Forelimb muscle (tissue), 1 donor: ENCODE measurements at regions not wholly inside any gene's neighbourhood (a gene's known extent, or its start where the extent isn't known, plus 50 kb on each side); places are given as distances from the start of the nearest gene placed in this dataset.

Experiments
- DNase-seq: peaks from one replicate; pipeline ENCODE4 v3.0.0-alpha.2; 2013; ENCODE audit warnings: low read depth

GRCh38 chr3:94709249-94709902, 646.5 kb downstream of the NSUN3 start:
- DNase-seq: no peak

GRCh38 chr3:94714194-94714593, 651.3 kb downstream of the NSUN3 start:
- no peak for DNase-seq

- no peak for DNase-seq
Observed at GRCh38 chr3:94716326-94717018, 653.6 kb downstream of the NSUN3 start.

- DNase-seq: no peak
Observed at GRCh38 chr3:94734206-94734605, 671.3 kb downstream of the NSUN3 start.

- DNase-seq: no peak
Observed at GRCh38 chr3:94735354-94735753, 672.5 kb downstream of the NSUN3 start.

GRCh38 chr3:94737116-94737515, 674.3 kb downstream of the NSUN3 start:
- no peak for DNase-seq

- DNase-seq: no peak
Observed at GRCh38 chr3:94739420-94739819, 676.6 kb downstream of the NSUN3 start.

- no peak for DNase-seq
Observed at GRCh38 chr3:94758751-94759150, 695.9 kb downstream of the NSUN3 start.

- DNase-seq: no peak
Observed at GRCh38 chr3:94772402-94772801, 709.5 kb downstream of the NSUN3 start.

GRCh38 chr3:94775746-94776145, 712.9 kb downstream of the NSUN3 start:
- DNase-seq: no peak

- no peak for DNase-seq
Observed at GRCh38 chr3:94776401-94776915, 713.6 kb downstream of the NSUN3 start.

- no peak for DNase-seq
Observed at GRCh38 chr3:94778289-94778688, 715.4 kb downstream of the NSUN3 start.

GRCh38 chr3:94778814-94779494, 716.1 kb downstream of the NSUN3 start:
- DNase-seq: no peak

- DNase-seq: no peak
Observed at GRCh38 chr3:94779699-94780098, 716.8 kb downstream of the NSUN3 start.

GRCh38 chr3:94784274-94784673, 721.4 kb downstream of the NSUN3 start:
- DNase-seq: no peak

- DNase-seq: no peak
Observed at GRCh38 chr3:94787066-94787465, 724.2 kb downstream of the NSUN3 start.

GRCh38 chr3:94787734-94788270, 724.9 kb downstream of the NSUN3 start:
- no peak for DNase-seq

- no peak for DNase-seq
Observed at GRCh38 chr3:94794563-94794962, 731.7 kb downstream of the NSUN3 start.

GRCh38 chr3:94799420-94800060, 736.7 kb downstream of the NSUN3 start:
- DNase-seq: no peak

- DNase-seq: no peak
Observed at GRCh38 chr3:94811836-94812235, 749.0 kb downstream of the NSUN3 start.

- no peak for DNase-seq
Observed at GRCh38 chr3:94821241-94821640, 758.4 kb downstream of the NSUN3 start.

- DNase-seq: no peak
Observed at GRCh38 chr3:94822298-94822697, 759.4 kb downstream of the NSUN3 start.
